ENCODE measurements at regions not wholly inside any gene's neighbourhood (a gene's known extent, or its start where the extent isn't known, plus 50 kb on each side); places are given as distances from the start of the nearest gene placed in this dataset.

GRCh38 chr9:30744871-30745270 is 1639.6 kb upstream of the ACO1 start:
- TF ChIP-seq CTCF (optimal IDR thresholded peaks at IDR 0.05 in 1 of 3, IDR thresholded peaks at IDR 0.05 in 1 of 3, conservative IDR thresholded peaks at IDR 0.05 in 1 of 3; ENCODE audit: extremely low read depth in 1 of 3, insufficient read depth in 2 of 3, low read length in 3 of 3) (no peak), EZH2 (IDR thresholded peaks at IDR 0.05; ENCODE audit: low read length) (no peak)

Measured in keratinocyte (primary cell).